ENCODE measurements at regions not wholly inside any gene's neighbourhood (a gene's known extent, or its start where the extent isn't known, plus 50 kb on each side); places are given as distances from the start of the nearest gene placed in this dataset.

DNA sequence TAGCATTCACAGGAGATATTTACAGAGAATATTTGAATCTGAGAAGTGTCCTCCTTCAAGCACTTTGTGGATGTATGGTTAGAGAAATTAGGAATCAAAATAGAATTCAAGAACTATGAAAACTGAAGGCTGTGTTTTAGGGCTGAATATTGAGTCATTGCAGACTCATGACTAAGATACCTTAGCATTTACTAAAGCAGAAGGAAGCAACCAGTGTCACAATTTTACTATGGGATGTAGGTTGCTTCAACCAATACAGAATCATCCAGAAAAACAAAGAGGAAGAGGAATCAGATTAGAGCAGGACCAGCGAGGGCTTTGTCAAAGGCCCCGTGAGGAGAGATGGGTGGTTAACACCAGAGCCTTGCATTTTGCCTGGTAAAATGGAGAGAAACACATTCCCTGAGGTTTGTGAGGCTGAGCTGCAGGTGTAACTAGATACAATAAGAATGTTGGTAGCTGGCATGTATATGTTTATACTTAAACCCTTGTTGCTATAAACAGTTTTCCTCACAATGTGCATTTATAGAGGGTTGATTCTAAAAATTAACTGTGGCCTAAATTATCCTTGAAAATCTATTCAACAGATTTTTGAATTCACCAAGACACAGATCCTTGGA lies 518.1 kb downstream of the AGTPBP1 start:
- Histone ChIP-seq H3K9me2 (replicated peaks; ENCODE audit: insufficient read depth, low read length) (no peaks in the 10 kb centered on the region), H4K20me1 (ENCODE audit: low read depth, low read length) (no peaks in the 10 kb centered on the region), H2AFZ (ENCODE audit: low read depth, low read length, severe bottlenecking) (no peak overlapping the region), H3K27ac (ENCODE audit: low read depth, low read length) (no peak overlapping the region), H3K4me2 (ENCODE audit: low read depth, low read length, poor library complexity, severe bottlenecking) (no peak overlapping the region), H3K79me2 (ENCODE audit: insufficient read depth, low read length) (no peaks in the 10 kb centered on the region), H3K9ac (ENCODE audit: low read length) (no peak overlapping the region), H3K4me3 (ENCODE audit: insufficient read depth, low read length, poor library complexity, severe bottlenecking) (no peak overlapping the region), H3F3A (ENCODE audit: insufficient read depth) (no peaks in the 10 kb centered on the region), H3K36me3 (ENCODE audit: low read length) (no peaks in the 10 kb centered on the region), H3K9me3 (ENCODE audit: insufficient read depth, low read length) (no peaks in the 10 kb centered on the region), H3K27me3 (ENCODE audit: low read length) (no peaks in the 10 kb centered on the region)
- no peak for TF ChIP-seq EZH2phosphoT487 (conservative IDR thresholded peaks at IDR 0.05; ENCODE audit: low read length)
- no peak for TF ChIP-seq CTCF (IDR thresholded peaks at IDR 0.05; ENCODE audit: insufficient read depth, low read length, poor library complexity, severe bottlenecking)

DNA sequence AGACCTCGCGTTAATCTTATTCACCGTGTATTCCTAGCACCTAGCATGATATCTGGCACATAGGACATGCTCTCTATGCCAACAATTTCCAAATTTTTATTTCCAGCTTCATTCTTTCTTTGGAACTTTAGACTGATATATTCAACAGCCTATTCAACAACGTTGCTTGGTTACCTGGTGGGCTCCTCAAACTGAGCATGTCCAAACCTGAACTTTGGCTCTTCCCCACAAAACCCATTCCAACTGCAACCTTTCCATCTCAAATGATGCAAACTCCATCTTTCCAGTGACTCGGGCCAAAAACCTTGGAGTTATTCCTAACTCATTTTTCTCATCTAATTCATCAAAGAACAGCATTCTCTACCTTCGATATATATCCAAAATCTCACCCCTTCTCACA lies 525.2 kb downstream of the AGTPBP1 start:
- TF ChIP-seq EZH2phosphoT487 (conservative IDR thresholded peaks at IDR 0.05; ENCODE audit: low read length) (no peak), CTCF (IDR thresholded peaks at IDR 0.05; ENCODE audit: insufficient read depth, low read length, poor library complexity, severe bottlenecking) (no peak)
- Histone ChIP-seq H3K4me3 (ENCODE audit: insufficient read depth, low read length, poor library complexity, severe bottlenecking) (no peak overlapping the region), H3K36me3 (ENCODE audit: low read length) (no peaks in the 10 kb centered on the region), H3K27ac (ENCODE audit: low read depth, low read length) (no peak overlapping the region), H3K9me2 (replicated peaks; ENCODE audit: insufficient read depth, low read length) (no peaks in the 10 kb centered on the region), H2AFZ (ENCODE audit: low read depth, low read length, severe bottlenecking) (no peak overlapping the region), H3K27me3 (ENCODE audit: low read length) (no peaks in the 10 kb centered on the region), H3K9ac (ENCODE audit: low read length) (no peak overlapping the region), H4K20me1 (ENCODE audit: low read depth, low read length) (no peaks in the 10 kb centered on the region), H3F3A (ENCODE audit: insufficient read depth) (no peaks in the 10 kb centered on the region), H3K4me2 (ENCODE audit: low read depth, low read length, poor library complexity, severe bottlenecking) (no peak overlapping the region), H3K79me2 (ENCODE audit: insufficient read depth, low read length) (no peaks in the 10 kb centered on the region), H3K9me3 (ENCODE audit: insufficient read depth, low read length) (no peaks in the 10 kb centered on the region)

DNA sequence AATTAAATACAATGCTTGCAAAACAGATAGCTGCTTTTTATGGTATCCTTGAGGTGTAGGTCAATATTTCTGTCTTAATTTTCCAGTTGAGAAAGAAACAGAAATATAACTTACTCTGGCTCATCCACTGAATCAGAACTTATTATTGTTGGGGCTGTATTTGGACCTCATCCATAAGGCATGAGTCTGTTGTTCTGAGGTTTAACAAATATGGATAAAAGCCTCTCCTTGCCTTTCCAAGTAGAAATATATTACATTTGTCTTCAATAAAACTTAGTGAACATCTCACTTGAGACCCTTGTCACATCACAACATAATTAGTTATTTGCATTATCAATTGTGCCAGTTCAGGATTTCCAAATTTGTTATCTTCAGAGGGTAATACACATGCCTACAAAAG lies 525.8 kb downstream of the AGTPBP1 start:
- no peaks in the 10 kb centered on the region for H4K20me1 ChIP-seq (ENCODE audit: low read depth, low read length)
- no peaks in the 10 kb centered on the region for H3K9me2 ChIP-seq (replicated peaks; ENCODE audit: insufficient read depth, low read length)
- H3K27me3 ChIP-seq (ENCODE audit: low read length): no peaks in the 10 kb centered on the region
- TF ChIP-seq EZH2phosphoT487 (conservative IDR thresholded peaks at IDR 0.05; ENCODE audit: low read length): no peak
- H3K36me3 ChIP-seq (ENCODE audit: low read length): no peaks in the 10 kb centered on the region
- H3K4me2 ChIP-seq (ENCODE audit: low read depth, low read length, poor library complexity, severe bottlenecking): no peak overlapping the region
- H2AFZ ChIP-seq (ENCODE audit: low read depth, low read length, severe bottlenecking): no peak overlapping the region
- H3K27ac ChIP-seq (ENCODE audit: low read depth, low read length): no peak overlapping the region
- no peaks in the 10 kb centered on the region for H3F3A ChIP-seq (ENCODE audit: insufficient read depth)
- no peak overlapping the region for H3K9ac ChIP-seq (ENCODE audit: low read length)
- H3K4me3 ChIP-seq (ENCODE audit: insufficient read depth, low read length, poor library complexity, severe bottlenecking): no peak overlapping the region
- H3K79me2 ChIP-seq (ENCODE audit: insufficient read depth, low read length): no peaks in the 10 kb centered on the region
- H3K9me3 ChIP-seq (ENCODE audit: insufficient read depth, low read length): no peaks in the 10 kb centered on the region

- Histone ChIP-seq H3K27ac (ENCODE audit: low read depth, low read length) (no peak overlapping the region), H3K9me3 (ENCODE audit: insufficient read depth, low read length) (no peaks in the 10 kb centered on the region), H3K9ac (ENCODE audit: low read length) (no peak overlapping the region), H3K9me2 (replicated peaks; ENCODE audit: insufficient read depth, low read length) (no peaks in the 10 kb centered on the region), H3K79me2 (ENCODE audit: insufficient read depth, low read length) (no peaks in the 10 kb centered on the region), H2AFZ (ENCODE audit: low read depth, low read length, severe bottlenecking) (no peak overlapping the region), H4K20me1 (ENCODE audit: low read depth, low read length) (no peaks in the 10 kb centered on the region), H3K4me3 (ENCODE audit: insufficient read depth, low read length, poor library complexity, severe bottlenecking) (no peak overlapping the region), H3K36me3 (ENCODE audit: low read length) (no peaks in the 10 kb centered on the region), H3K27me3 (ENCODE audit: low read length) (no peaks in the 10 kb centered on the region), H3F3A (ENCODE audit: insufficient read depth) (no peaks in the 10 kb centered on the region), H3K4me2 (ENCODE audit: low read depth, low read length, poor library complexity, severe bottlenecking) (no peak overlapping the region)
- TF ChIP-seq EZH2phosphoT487 (conservative IDR thresholded peaks at IDR 0.05; ENCODE audit: low read length) (no peak), CTCF (IDR thresholded peaks at IDR 0.05; ENCODE audit: insufficient read depth, low read length, poor library complexity, severe bottlenecking) (no peak)
These were observed 526.3 kb downstream of the AGTPBP1 start for GRCh38 chr9:85215416-85215815.
